Neural cell (in vitro differentiated cells): ENCODE measurements at regions not wholly inside any gene's neighbourhood (a gene's known extent, or its start where the extent isn't known, plus 50 kb on each side); places are given as distances from the start of the nearest gene placed in this dataset.
A peak's percentile ranks its signal among the peaks of the same experiment; 100 is the strongest.

ENCODE experiments used
- H2AFZ ChIP-seq: fragments of 200-600, 300-800 bp; sonication (generic), shearing (Covaris generic); 2 replicates; pipeline ENCODE4 v1.6.0; 2014; ENCODE audit warnings: low read depth, mild to moderate bottlenecking, antibody characterized with exemption, low read length, moderate library complexity
- H3F3A ChIP-seq: fragments of 200-600 bp; shearing (Covaris generic); 2 replicates; pipeline ENCODE4 v1.6.1; 2016; ENCODE audit warnings: mild to moderate bottlenecking, moderate library complexity, mixed read lengths, antibody characterized with exemption, low read length; ENCODE audit not compliant: insufficient read depth, poor library complexity, severe bottlenecking
- H3K27ac ChIP-seq: fragments of 200-600, 300-800 bp; sonication (generic), shearing (Covaris generic); 2 replicates; pipeline ENCODE4 v1.5.1; 2014; ENCODE audit warnings: mild to moderate bottlenecking, low read length, moderate library complexity
- H3K27me3 ChIP-seq: fragments of 300-800, 200-600 bp; sonication (generic), shearing (Covaris generic); 2 replicates; pipeline ENCODE4 v1.6.0; 2014; ENCODE audit warnings: mild to moderate bottlenecking, low read depth, low read length, moderate library complexity; ENCODE audit not compliant: insufficient read depth
- H3K36me3 ChIP-seq: fragments of 300-800, 200-600 bp; sonication (generic), shearing (Covaris generic); 2 replicates; pipeline ENCODE4 v1.5.1; 2014; ENCODE audit warnings: mild to moderate bottlenecking, antibody characterized with exemption, low read length, moderate library complexity; ENCODE audit not compliant: insufficient read depth
- H3K4me2 ChIP-seq: fragments of 300-800, 200-600 bp; sonication (generic), shearing (Covaris generic); 2 replicates; pipeline ENCODE4 v1.6.0; 2014; ENCODE audit warnings: mild to moderate bottlenecking, low read length
- H3K4me3 ChIP-seq: fragments of 300-800, 200-600 bp; sonication (generic), shearing (Covaris generic); 2 replicates; pipeline ENCODE4 v1.5.1; 2014; ENCODE audit warnings: mild to moderate bottlenecking, low read length, moderate library complexity
- H3K79me2 ChIP-seq: fragments of 200-600 bp; shearing (Covaris generic); replicated peaks from 2 replicates; pipeline ENCODE4 v1.6.0; 2014; ENCODE audit warnings: mild to moderate bottlenecking, low read length, moderate library complexity; ENCODE audit not compliant: insufficient read depth
- H3K9ac ChIP-seq: fragments of 300-800, 200-600 bp; sonication (generic), shearing (Covaris generic); 2 replicates; pipeline ENCODE4 v1.6.1; 2016; ENCODE audit warnings: mild to moderate bottlenecking, low read length, mixed read lengths
- H3K9me2 ChIP-seq: fragments of 200-600 bp; shearing (Covaris generic); 2 replicates; pipeline ENCODE4 v1.6.1; 2016; ENCODE audit warnings: mild to moderate bottlenecking, low read length, mixed read lengths; ENCODE audit not compliant: insufficient read depth
- H3K9me3 ChIP-seq: fragments of 200-600, 300-800 bp; sonication (generic), shearing (Covaris generic); 2 replicates; pipeline ENCODE4 v1.6.1; 2016; ENCODE audit warnings: mild to moderate bottlenecking, mixed run types, low read length, moderate library complexity, mixed read lengths
- H4K20me1 ChIP-seq: fragments of 200-600 bp; shearing (Covaris generic); 2 replicates; pipeline ENCODE4 v1.6.1; 2016; ENCODE audit warnings: mild to moderate bottlenecking, mixed run types; ENCODE audit not compliant: insufficient read depth
- CTCF ChIP-seq: fragments of 450-650 bp; IDR thresholded peaks from 2 replicates; pipeline ENCODE4 v1.5.1; 2014; ENCODE audit warnings: antibody characterized with exemption, mild to moderate bottlenecking, moderate library complexity; ENCODE audit not compliant: poor library complexity, severe bottlenecking
- EP300 ChIP-seq: fragments of 450-650 bp; conservative IDR thresholded peaks from 2 replicates; pipeline ENCODE4 v1.6.1; 2014; ENCODE audit warnings: antibody characterized with exemption, mild to moderate bottlenecking, moderate library complexity; ENCODE audit not compliant: poor library complexity, severe bottlenecking
- EZH2 ChIP-seq: fragments of 200-600, 300-800 bp; shearing (Covaris generic), sonication (generic); IDR thresholded peaks from 2 replicates; pipeline ENCODE4 v1.6.1; 2014; ENCODE audit warnings: antibody characterized with exemption, low read length, borderline replicate concordance, mild to moderate bottlenecking; ENCODE audit not compliant: insufficient read depth, poor library complexity, severe bottlenecking
- MXI1 ChIP-seq: fragments of 450-650 bp; conservative IDR thresholded peaks from 2 replicates; pipeline ENCODE4 v1.6.1; 2014; ENCODE audit warnings: antibody characterized with exemption, mild to moderate bottlenecking; ENCODE audit not compliant: poor library complexity, severe bottlenecking
- POLR2AphosphoS5 ChIP-seq: IDR thresholded peaks from 2 replicates; pipeline ENCODE4 v1.6.1; 2012
- RAD21 ChIP-seq: fragments of 450-650 bp; conservative IDR thresholded peaks from 2 replicates; pipeline ENCODE4 v1.6.1; 2014; ENCODE audit warnings: antibody characterized with exemption, mild to moderate bottlenecking, moderate library complexity
- REST ChIP-seq: IDR thresholded peaks from 2 replicates; pipeline ENCODE4 v1.6.1; 2012; ENCODE audit warnings: borderline replicate concordance
- SMC3 ChIP-seq: fragments of 450-650 bp; conservative IDR thresholded peaks from 2 replicates; pipeline ENCODE4 v1.6.1; 2014; ENCODE audit warnings: antibody characterized with exemption, mild to moderate bottlenecking, moderate library complexity; ENCODE audit not compliant: poor library complexity
- TAF1 ChIP-seq: IDR thresholded peaks from 2 replicates; pipeline ENCODE4 v1.6.1; 2012; ENCODE audit warnings: low read depth

GRCh38 chr10:123259081-123259480 is 104.9 kb downstream of the BUB3 start:
- Histone ChIP-seq H3K27me3 (no peaks in the 10 kb centered on the region), H3K4me3 (peak overlapping the region; percentile 47), H2AFZ (no peak overlapping the region), H3K4me2 (no peak overlapping the region), H3K9me3 (no peaks in the 10 kb centered on the region), H3K9me2 (no peaks in the 10 kb centered on the region), H4K20me1 (no peaks in the 10 kb centered on the region), H3K79me2 (no peaks in the 10 kb centered on the region), H3F3A (no peaks in the 10 kb centered on the region), H3K27ac (peak overlapping the region; percentile 4), H3K36me3 (no peaks in the 10 kb centered on the region), H3K9ac (no peak overlapping the region)
- TF ChIP-seq TAF1 (no peak), REST (no peak), POLR2AphosphoS5 (no peak), EP300 (no peak), SMC3 (no peak), CTCF (no peak), EZH2 (no peak), RAD21 (no peak), MXI1 (no peak)

GRCh38 chr10:123259791-123260190 is 105.6 kb downstream of the BUB3 start:
- H3K9ac ChIP-seq = no peak overlapping the region
- H3K9me2 ChIP-seq = no peaks in the 10 kb centered on the region
- no peaks in the 10 kb centered on the region for H3F3A ChIP-seq
- H3K4me2 ChIP-seq = no peak overlapping the region
- H3K27ac ChIP-seq = no peak overlapping the region
- TF ChIP-seq TAF1 (no peak), RAD21 (no peak), SMC3 (no peak), CTCF (no peak), EZH2 (no peak), MXI1 (no peak), REST (no peak), POLR2AphosphoS5 (no peak), EP300 (no peak)
- H4K20me1 ChIP-seq = no peaks in the 10 kb centered on the region
- no peaks in the 10 kb centered on the region for H3K79me2 ChIP-seq
- H3K4me3 ChIP-seq = no peak overlapping the region
- no peaks in the 10 kb centered on the region for H3K36me3 ChIP-seq
- H3K9me3 ChIP-seq = no peaks in the 10 kb centered on the region
- no peak overlapping the region for H2AFZ ChIP-seq
- H3K27me3 ChIP-seq = no peaks in the 10 kb centered on the region
